ENCODE measurements at regions not wholly inside any gene's neighbourhood (a gene's known extent, or its start where the extent isn't known, plus 50 kb on each side); places are given as distances from the start of the nearest gene placed in this dataset.
A peak's percentile ranks its signal among the peaks of the same experiment; 100 is the strongest.

DNA sequence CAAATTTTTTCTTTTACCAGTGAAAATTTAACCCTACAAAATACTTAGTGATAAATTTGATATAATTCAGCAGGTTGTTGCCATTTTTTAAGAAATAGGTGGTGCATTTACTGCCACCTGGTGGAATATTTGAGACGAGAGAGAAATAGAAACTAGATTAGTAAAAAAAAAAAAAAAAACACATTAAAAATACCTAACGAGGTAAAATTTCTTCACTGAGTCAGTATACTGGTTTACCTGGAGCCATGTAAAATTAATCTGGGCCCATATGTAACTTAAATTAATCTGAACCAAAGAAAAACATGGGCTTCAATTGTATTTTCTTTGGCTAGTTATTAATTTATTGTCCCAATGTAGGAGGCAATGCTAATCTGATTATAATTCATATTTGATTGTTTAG is 520.8 kb downstream of the EPM2A start:
- H3K9me3 ChIP-seq (ENCODE audit: control insufficient read depth in 4 of 4, low read length in 3 of 4) = no peaks in the 10 kb centered on the region
- H3K9ac ChIP-seq (ENCODE audit: low read depth in 1 of 2, low read length in 2 of 2) = peak overlapping the region in 1 of 2 donors; percentile 44
- H3K4me3 ChIP-seq (ENCODE audit: low read depth in 1 of 3, low read length in 3 of 3) = no peak overlapping the region
- H3K36me3 ChIP-seq (ENCODE audit: control insufficient read depth in 4 of 4, insufficient read depth in 3 of 4, low read depth in 1 of 4, low read length in 3 of 4) = no peaks in the 10 kb centered on the region
- no peak overlapping the region for H3K27ac ChIP-seq (ENCODE audit: low read depth in 1 of 2, low read length in 2 of 2)
- H3K4me1 ChIP-seq (ENCODE audit: control insufficient read depth in 4 of 4, insufficient read depth in 4 of 4, low read length in 3 of 4) = no peaks in the 10 kb centered on the region
- H3K27me3 ChIP-seq (ENCODE audit: control insufficient read depth in 4 of 4, insufficient read depth in 4 of 4, low read length in 3 of 4) = no peaks in the 10 kb centered on the region
- 2% methylated on average over 2 of the region's 2 CpGs for WGBS
- no peak for DNase-seq (ENCODE audit: low spot score)
- TF ChIP-seq HNF4G (IDR thresholded peaks at IDR 0.05) = no peak
- peak; percentile 80 for TF ChIP-seq RAD21 (IDR thresholded peaks at IDR 0.05)
- peak; percentile 49 for TF ChIP-seq CTCF (IDR thresholded peaks at IDR 0.05; ENCODE audit: low read depth, low read length, missing input control)

GRCh38 chr6:145224450-145224849 is 510.9 kb downstream of the EPM2A start:
- Histone ChIP-seq H3K36me3 (ENCODE audit: control insufficient read depth in 4 of 4, insufficient read depth in 3 of 4, low read depth in 1 of 4, low read length in 3 of 4) (no peaks in the 10 kb centered on the region), H3K9me3 (ENCODE audit: control insufficient read depth in 4 of 4, low read length in 3 of 4) (no peaks in the 10 kb centered on the region), H3K4me3 (ENCODE audit: low read depth in 1 of 3, low read length in 3 of 3) (no peak overlapping the region), H3K27me3 (ENCODE audit: control insufficient read depth in 4 of 4, insufficient read depth in 4 of 4, low read length in 3 of 4) (no peaks in the 10 kb centered on the region), H3K9ac (ENCODE audit: low read depth in 1 of 2, low read length in 2 of 2) (no peak overlapping the region), H3K27ac (ENCODE audit: low read depth in 1 of 2, low read length in 2 of 2) (no peak overlapping the region), H3K4me1 (ENCODE audit: control insufficient read depth in 4 of 4, insufficient read depth in 4 of 4, low read length in 3 of 4) (no peaks in the 10 kb centered on the region)
- WGBS = 91% methylated on average over 3 of the region's 3 CpGs
- DNase-seq (ENCODE audit: low spot score) = no peak
- no peak for TF ChIP-seq NR2F2 (IDR thresholded peaks at IDR 0.05)

DNA sequence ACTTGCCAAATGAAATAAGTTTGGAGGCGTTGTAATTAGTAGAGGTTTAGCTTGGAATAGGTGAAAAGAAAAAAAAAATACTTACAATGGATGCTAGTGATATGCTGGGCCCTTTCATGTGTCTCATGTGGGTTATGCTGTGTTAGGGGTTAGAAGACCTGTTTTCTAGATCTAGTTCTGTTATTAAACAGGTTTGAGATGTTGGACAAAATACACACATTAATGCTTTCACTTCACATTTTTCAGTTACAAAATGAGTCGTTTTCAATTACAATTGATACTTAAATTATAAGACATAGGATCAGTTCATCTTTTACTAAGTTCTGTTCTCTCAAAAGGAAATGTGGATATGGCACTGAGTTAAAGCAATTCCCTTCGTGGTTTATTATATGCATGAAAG is 509.8 kb downstream of the EPM2A start:
- no peak overlapping the region for H3K9ac ChIP-seq (ENCODE audit: low read depth in 1 of 2, low read length in 2 of 2)
- no peaks in the 10 kb centered on the region for H3K4me1 ChIP-seq (ENCODE audit: control insufficient read depth in 4 of 4, insufficient read depth in 4 of 4, low read length in 3 of 4)
- H3K36me3 ChIP-seq (ENCODE audit: control insufficient read depth in 4 of 4, insufficient read depth in 3 of 4, low read depth in 1 of 4, low read length in 3 of 4) = no peaks in the 10 kb centered on the region
- H3K9me3 ChIP-seq (ENCODE audit: control insufficient read depth in 4 of 4, low read length in 3 of 4) = no peaks in the 10 kb centered on the region
- whole genome bisulfite sequencing = 85% methylated on average over 3 of the region's 3 CpGs
- no peaks in the 10 kb centered on the region for H3K27me3 ChIP-seq (ENCODE audit: control insufficient read depth in 4 of 4, insufficient read depth in 4 of 4, low read length in 3 of 4)
- no peak overlapping the region for H3K4me3 ChIP-seq (ENCODE audit: low read depth in 1 of 3, low read length in 3 of 3)
- no peak for TF ChIP-seq ATF3 (IDR thresholded peaks at IDR 0.05)
- no peak for TF ChIP-seq YY1 (IDR thresholded peaks at IDR 0.05)
- DNase-seq (ENCODE audit: low spot score) = no peak
- H3K27ac ChIP-seq (ENCODE audit: low read depth in 1 of 2, low read length in 2 of 2) = no peak overlapping the region

GRCh38 chr6:145227593-145227992 is 507.7 kb downstream of the EPM2A start:
- H3K9me3 ChIP-seq (ENCODE audit: control insufficient read depth in 4 of 4, low read length in 3 of 4) = no peaks in the 10 kb centered on the region
- 80% methylated on average over 6 of the region's 6 CpGs for WGBS
- no peak overlapping the region for H3K9ac ChIP-seq (ENCODE audit: low read depth in 1 of 2, low read length in 2 of 2)
- H3K27ac ChIP-seq (ENCODE audit: low read depth in 1 of 2, low read length in 2 of 2) = no peak overlapping the region
- no peak for DNase-seq (ENCODE audit: low spot score)
- no peaks in the 10 kb centered on the region for H3K36me3 ChIP-seq (ENCODE audit: control insufficient read depth in 4 of 4, insufficient read depth in 3 of 4, low read depth in 1 of 4, low read length in 3 of 4)
- TF ChIP-seq GABPA (IDR thresholded peaks at IDR 0.05 in 1 of 2, conservative IDR thresholded peaks at IDR 0.05 in 1 of 2) (no peak), JUND (IDR thresholded peaks at IDR 0.05) (no peak), ZBTB33 (IDR thresholded peaks at IDR 0.05) (no peak), TAF1 (conservative IDR thresholded peaks at IDR 0.05) (no peak), HNF4A (conservative IDR thresholded peaks at IDR 0.05) (no peak), FOXA2 (IDR thresholded peaks at IDR 0.05) (no peak), YY1 (IDR thresholded peaks at IDR 0.05) (no peak), RXRA (IDR thresholded peaks at IDR 0.05) (no peak), SP1 (IDR thresholded peaks at IDR 0.05) (no peak), RAD21 (IDR thresholded peaks at IDR 0.05) (no peak), FOXA1 (IDR thresholded peaks at IDR 0.05) (no peak), EGR1 (IDR thresholded peaks at IDR 0.05; ENCODE audit: low read depth in 2 of 2) (no peak)
- TF ChIP-seq, protein P1, sequence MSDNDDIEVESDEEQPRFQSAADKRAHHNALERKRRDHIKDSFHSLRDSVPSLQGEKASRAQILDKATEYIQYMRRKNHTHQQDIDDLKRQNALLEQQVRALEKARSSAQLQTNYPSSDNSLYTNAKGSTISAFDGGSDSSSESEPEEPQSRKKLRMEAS (IDR thresholded peaks at IDR 0.05) = no peak
- no peaks in the 10 kb centered on the region for H3K27me3 ChIP-seq (ENCODE audit: control insufficient read depth in 4 of 4, insufficient read depth in 4 of 4, low read length in 3 of 4)
- no peak overlapping the region for H3K4me3 ChIP-seq (ENCODE audit: low read depth in 1 of 3, low read length in 3 of 3)
- no peaks in the 10 kb centered on the region for H3K4me1 ChIP-seq (ENCODE audit: control insufficient read depth in 4 of 4, insufficient read depth in 4 of 4, low read length in 3 of 4)

Data from liver (tissue), 8 donors.